ENCODE measurements at regions not wholly inside any gene's neighbourhood (a gene's known extent, or its start where the extent isn't known, plus 50 kb on each side); places are given as distances from the start of the nearest gene placed in this dataset.

DNA sequence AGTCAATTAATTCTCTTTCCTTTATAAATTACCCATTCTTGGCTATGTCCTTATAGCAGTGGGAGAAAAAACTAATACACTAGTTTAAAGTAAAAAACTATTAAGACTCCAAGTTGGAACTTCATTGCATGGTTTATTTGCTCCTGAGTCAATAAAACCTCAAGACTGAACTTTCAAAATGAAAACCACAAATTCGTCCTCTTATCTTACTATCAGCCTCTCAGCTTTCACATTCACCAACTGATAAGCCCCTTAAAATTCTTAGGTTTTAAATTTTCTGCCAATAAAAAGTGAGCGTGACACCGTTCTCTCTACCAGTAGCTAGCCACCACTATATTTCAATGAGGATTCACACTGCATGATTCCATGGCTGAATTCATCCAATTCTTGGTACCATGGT, 346.4 kb upstream of the NPSR1 start:
- no peak overlapping the region for H2BK5ac ChIP-seq (ENCODE audit: low read depth, low read length)
- H3K27ac ChIP-seq (ENCODE audit: low read depth, low read length), result no peak overlapping the region
- H2BK15ac ChIP-seq (ENCODE audit: low read length), result no peak overlapping the region
- H4K8ac ChIP-seq (ENCODE audit: extremely low read depth, insufficient read depth, low read length), result no peak overlapping the region
- no peak overlapping the region for H2BK12ac ChIP-seq (ENCODE audit: low read depth, low read length)
- no peak overlapping the region for H2AFZ ChIP-seq (ENCODE audit: low read length)
- H3K9ac ChIP-seq (replicated peaks in 1 of 4; ENCODE audit: extremely low read depth in 1 of 4, low read depth in 3 of 4, low read length in 3 of 4), result no peak overlapping the region
- H4K5ac ChIP-seq (ENCODE audit: insufficient read length, low read depth, low read length), result no peak overlapping the region
- H4K20me1 ChIP-seq (replicated peaks in 1 of 2; ENCODE audit: control insufficient read depth in 1 of 2, insufficient read depth in 2 of 2, low read length in 2 of 2), result no peaks in the 10 kb centered on the region
- H3K4me3 ChIP-seq (ENCODE audit: extremely low read depth in 1 of 4, insufficient read depth in 2 of 4, low read depth in 3 of 4, low read length in 4 of 4), result no peak overlapping the region
- H2BK20ac ChIP-seq (ENCODE audit: low read length), result no peak overlapping the region
- H2BK120ac ChIP-seq (replicated peaks; ENCODE audit: low read depth, low read length), result no peak overlapping the region
- H4K91ac ChIP-seq (replicated peaks; ENCODE audit: insufficient read length, low read length), result no peak overlapping the region
- no peak overlapping the region for H3K23ac ChIP-seq (ENCODE audit: insufficient read length)
- CTCF ChIA-PET (ENCODE audit: partially characterized antibody), result interaction anchor here (0.9 kb wide), 1 partner anchor 9 kb away, joined by 3 read pairs; no protein-coding TSS in a partner anchor
- no peaks in the 10 kb centered on the region for H3K27me3 ChIP-seq (replicated peaks in 1 of 4; ENCODE audit: control insufficient read depth in 3 of 4, extremely low read depth in 1 of 4, insufficient read depth in 3 of 4, low read length in 3 of 4)
- no peak for FAIRE-seq
- H3K36me3 ChIP-seq (ENCODE audit: control insufficient read depth in 2 of 4, insufficient read depth in 4 of 4, low read length in 3 of 4), result no peaks in the 10 kb centered on the region
- no peaks in the 10 kb centered on the region for H3K79me2 ChIP-seq (ENCODE audit: control insufficient read depth in 1 of 2, insufficient read depth in 2 of 2, low read length in 2 of 2)
- H3K79me1 ChIP-seq (ENCODE audit: low read depth, low read length), result no peaks in the 10 kb centered on the region
- WGBS, 2 experiments (ENCODE audit: extremely low coverage in 1 of 2, insufficient coverage in 1 of 2, insufficient read length in 1 of 2, insufficient replicate concordance in 2 of 2, low coverage in 1 of 2, low lambda C conversion rate in 2 of 2, missing lambda C conversion rate in 1 of 2), result 93% methylated on average over 3 of the region's 3 CpGs; no CpG with 5 or more reads in 1 of the 2 experiments
- H3K18ac ChIP-seq (ENCODE audit: extremely low read depth, low read length), result no peak overlapping the region
- no peak overlapping the region for H3K14ac ChIP-seq (ENCODE audit: insufficient read length)
- H2AK5ac ChIP-seq (ENCODE audit: low read depth, low read length), result no peak overlapping the region
- no peak for DNase-seq (ENCODE audit: low read depth in 1 of 2, low spot score in 2 of 2)
- POLR2A ChIA-PET (ENCODE audit: partially characterized antibody), result interaction anchor here (0.6 kb wide), 1 partner anchor 12 kb away, joined by 3 read pairs; no protein-coding TSS in a partner anchor
- H3K4me1 ChIP-seq (replicated peaks in 1 of 4; ENCODE audit: control insufficient read depth in 3 of 4, insufficient read depth in 4 of 4, low read length in 3 of 4), result no peaks in the 10 kb centered on the region
- H3K56ac ChIP-seq (replicated peaks; ENCODE audit: insufficient read length, low read depth, low read length), result no peak overlapping the region
- H3K23me2 ChIP-seq (ENCODE audit: low read depth, low read length), result no peaks in the 10 kb centered on the region
- TF ChIP-seq TAF7 (optimal IDR thresholded peaks at IDR 0.05; ENCODE audit: borderline replicate concordance, low read depth, low read length), result no peak
- no peak for TF ChIP-seq RNF2 (IDR thresholded peaks at IDR 0.05; ENCODE audit: borderline replicate concordance, low read depth, low read length, missing control alignments, poor library complexity, severe bottlenecking)
- TF ChIP-seq KDM5A (IDR thresholded peaks at IDR 0.05; ENCODE audit: low read length), result no peak
- no peak for TF ChIP-seq CBX8 (IDR thresholded peaks at IDR 0.05; ENCODE audit: borderline replicate concordance, low read depth, low read length)
- TF ChIP-seq SAP30 (IDR thresholded peaks at IDR 0.05; ENCODE audit: insufficient read depth, insufficient replicate concordance, low read length), result no peak
- TF ChIP-seq TEAD4 (IDR thresholded peaks at IDR 0.05; ENCODE audit: low read depth, low read length), result no peak
- no peak for TF ChIP-seq POLR2AphosphoS5 (IDR thresholded peaks at IDR 0.05; ENCODE audit: low read depth, low read length)
- TF ChIP-seq, protein P1, sequence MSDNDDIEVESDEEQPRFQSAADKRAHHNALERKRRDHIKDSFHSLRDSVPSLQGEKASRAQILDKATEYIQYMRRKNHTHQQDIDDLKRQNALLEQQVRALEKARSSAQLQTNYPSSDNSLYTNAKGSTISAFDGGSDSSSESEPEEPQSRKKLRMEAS (IDR thresholded peaks at IDR 0.05), result no peak
- no peak overlapping the region for H3K4me2 ChIP-seq (ENCODE audit: insufficient read depth in 1 of 2, low read depth in 2 of 2, low read length in 2 of 2)
- H3K9me3 ChIP-seq (ENCODE audit: insufficient read depth in 2 of 2, low read depth in 1 of 2, low read length in 1 of 2), result peaks cover 5 to 15% of the 10 kb centered on the region in 2 experiments; a peak in 2 of 4 replicates
- no peak overlapping the region for H3K4ac ChIP-seq (replicated peaks; ENCODE audit: insufficient read length, low read depth, low read length)

All from H1 (cell line).